ENCODE measurements at regions not wholly inside any gene's neighbourhood (a gene's known extent, or its start where the extent isn't known, plus 50 kb on each side); places are given as distances from the start of the nearest gene placed in this dataset.

- TF ChIP-seq CTCF (IDR thresholded peaks at IDR 0.05) (no peak), POLR2A (IDR thresholded peaks at IDR 0.05) (no peak)
Observed at GRCh38 chr10:60480865-60481563, 91.3 kb upstream of the ANK3 start.
